ENCODE measurements at regions not wholly inside any gene's neighbourhood (a gene's known extent, or its start where the extent isn't known, plus 50 kb on each side); places are given as distances from the start of the nearest gene placed in this dataset.

GRCh38 chr20:21614980-21615379, 90.5 kb upstream of the PAX1 start:
- Histone ChIP-seq H3K27me3 (ENCODE audit: insufficient read depth, low read depth, low read length) (no peaks in the 10 kb centered on the region), H3K9me2 (ENCODE audit: insufficient read depth, low read length) (no peaks in the 10 kb centered on the region), H3F3A (ENCODE audit: insufficient read depth, low read length, poor library complexity, severe bottlenecking) (no peaks in the 10 kb centered on the region), H3K9me3 (ENCODE audit: low read length) (no peaks in the 10 kb centered on the region), H3K79me2 (replicated peaks; ENCODE audit: insufficient read depth, low read length) (no peaks in the 10 kb centered on the region), H2AFZ (ENCODE audit: low read depth, low read length) (no peak overlapping the region), H3K36me3 (ENCODE audit: insufficient read depth, low read length) (no peaks in the 10 kb centered on the region), H3K27ac (ENCODE audit: low read length) (no peak overlapping the region), H3K9ac (ENCODE audit: low read length) (no peak overlapping the region), H3K4me3 (ENCODE audit: low read length) (no peak overlapping the region), H4K20me1 (ENCODE audit: insufficient read depth) (no peaks in the 10 kb centered on the region), H3K4me2 (ENCODE audit: low read length) (no peak overlapping the region)
- TF ChIP-seq CTCF (IDR thresholded peaks at IDR 0.05; ENCODE audit: poor library complexity, severe bottlenecking): no peak
- TF ChIP-seq RAD21 (conservative IDR thresholded peaks at IDR 0.05): no peak
- no peak for TF ChIP-seq EP300 (conservative IDR thresholded peaks at IDR 0.05; ENCODE audit: poor library complexity, severe bottlenecking)
- TF ChIP-seq SMC3 (conservative IDR thresholded peaks at IDR 0.05; ENCODE audit: poor library complexity): no peak
- no peak for TF ChIP-seq REST (IDR thresholded peaks at IDR 0.05; ENCODE audit: borderline replicate concordance)
- no peak for TF ChIP-seq POLR2AphosphoS5 (IDR thresholded peaks at IDR 0.05)
- no peak for TF ChIP-seq MXI1 (conservative IDR thresholded peaks at IDR 0.05; ENCODE audit: poor library complexity, severe bottlenecking)
- no peak for TF ChIP-seq EZH2 (IDR thresholded peaks at IDR 0.05; ENCODE audit: borderline replicate concordance, insufficient read depth, low read length, poor library complexity, severe bottlenecking)

- no peaks in the 10 kb centered on the region for H3K79me2 ChIP-seq (replicated peaks; ENCODE audit: insufficient read depth, low read length)
- no peaks in the 10 kb centered on the region for H3K27me3 ChIP-seq (ENCODE audit: insufficient read depth, low read depth, low read length)
- no peak for TF ChIP-seq POLR2AphosphoS5 (IDR thresholded peaks at IDR 0.05)
- TF ChIP-seq CTCF (IDR thresholded peaks at IDR 0.05; ENCODE audit: poor library complexity, severe bottlenecking): no peak
- TF ChIP-seq TAF1 (IDR thresholded peaks at IDR 0.05; ENCODE audit: low read depth): no peak
- TF ChIP-seq EP300 (conservative IDR thresholded peaks at IDR 0.05; ENCODE audit: poor library complexity, severe bottlenecking): no peak
- no peak for TF ChIP-seq REST (IDR thresholded peaks at IDR 0.05; ENCODE audit: borderline replicate concordance)
- no peak for TF ChIP-seq MXI1 (conservative IDR thresholded peaks at IDR 0.05; ENCODE audit: poor library complexity, severe bottlenecking)
- TF ChIP-seq EZH2 (IDR thresholded peaks at IDR 0.05; ENCODE audit: borderline replicate concordance, insufficient read depth, low read length, poor library complexity, severe bottlenecking): no peak
- TF ChIP-seq SMC3 (conservative IDR thresholded peaks at IDR 0.05; ENCODE audit: poor library complexity): no peak
- TF ChIP-seq RAD21 (conservative IDR thresholded peaks at IDR 0.05): no peak
- H3K27ac ChIP-seq (ENCODE audit: low read length): no peak overlapping the region
- no peaks in the 10 kb centered on the region for H3K36me3 ChIP-seq (ENCODE audit: insufficient read depth, low read length)
- H3K4me3 ChIP-seq (ENCODE audit: low read length): no peak overlapping the region
- H3F3A ChIP-seq (ENCODE audit: insufficient read depth, low read length, poor library complexity, severe bottlenecking): no peaks in the 10 kb centered on the region
- no peaks in the 10 kb centered on the region for H4K20me1 ChIP-seq (ENCODE audit: insufficient read depth)
- H3K9me3 ChIP-seq (ENCODE audit: low read length): no peaks in the 10 kb centered on the region
- H3K9ac ChIP-seq (ENCODE audit: low read length): no peak overlapping the region
- no peaks in the 10 kb centered on the region for H3K9me2 ChIP-seq (ENCODE audit: insufficient read depth, low read length)
- no peak overlapping the region for H2AFZ ChIP-seq (ENCODE audit: low read depth, low read length)
- no peak overlapping the region for H3K4me2 ChIP-seq (ENCODE audit: low read length)
These were observed 92.0 kb upstream of the PAX1 start for GRCh38 chr20:21613512-21613911.

Measured in neural cell (in vitro differentiated cells).